GM23248 (cell line): ENCODE measurements at regions not wholly inside any gene's neighbourhood (a gene's known extent, or its start where the extent isn't known, plus 50 kb on each side); places are given as distances from the start of the nearest gene placed in this dataset.

ENCODE experiments used
- DNase-seq: peaks from one replicate; pipeline ENCODE4 v3.0.0-alpha.2; 2015
- H2AFZ ChIP-seq: fragments of 200-600 bp; sonication (generic); 2 replicates; pipeline ENCODE4 v1.6.1; 2016; ENCODE audit warnings: antibody characterized with exemption
- H3F3A ChIP-seq: fragments of 200-600 bp; sonication (generic); 2 replicates; pipeline ENCODE4 v1.6.1; 2016; ENCODE audit warnings: mild to moderate bottlenecking, antibody characterized with exemption, mixed run types; ENCODE audit not compliant: insufficient read depth
- H3K27ac ChIP-seq: fragments of 200-600 bp; sonication (generic); 2 replicates; pipeline ENCODE4 v1.5.1; 2016; ENCODE audit warnings: mild to moderate bottlenecking
- H3K27me3 ChIP-seq: fragments of 200-600 bp; sonication (generic); replicated peaks from 2 replicates; pipeline ENCODE4 v1.6.1; 2016; ENCODE audit warnings: mild to moderate bottlenecking; ENCODE audit not compliant: insufficient read depth
- H3K36me3 ChIP-seq: fragments of 200-600 bp; sonication (generic); 2 replicates; pipeline ENCODE4 v1.6.1; 2016; ENCODE audit warnings: low read depth, mild to moderate bottlenecking
- H3K4me1 ChIP-seq: fragments of 200-600 bp; sonication (generic); 2 replicates; pipeline ENCODE4 v1.6.1; 2016; ENCODE audit warnings: mild to moderate bottlenecking; ENCODE audit not compliant: insufficient read depth
- H3K4me2 ChIP-seq: fragments of 200-600 bp; sonication (generic); one replicate; pipeline ENCODE4 v1.6.1; 2016; ENCODE audit warnings: mild to moderate bottlenecking; ENCODE audit not compliant: unreplicated experiment
- H3K4me3 ChIP-seq: fragments of 200-600 bp; sonication (generic); 2 replicates; pipeline ENCODE4 v1.5.1; 2016; ENCODE audit warnings: mild to moderate bottlenecking
- H3K79me2 ChIP-seq: fragments of 200-600 bp; sonication (generic); 2 replicates; pipeline ENCODE4 v1.6.1; 2016; ENCODE audit warnings: mild to moderate bottlenecking; ENCODE audit not compliant: insufficient read depth
- H3K9ac ChIP-seq: fragments of 200-600 bp; sonication (generic); 2 replicates; pipeline ENCODE4 v1.6.1; 2016; ENCODE audit warnings: mild to moderate bottlenecking
- H3K9me2 ChIP-seq: fragments of 200-600 bp; sonication (generic); 2 replicates; pipeline ENCODE4 v1.6.1; 2016; ENCODE audit warnings: mixed run types, mild to moderate bottlenecking, moderate library complexity; ENCODE audit not compliant: insufficient read depth
- H3K9me3 ChIP-seq: fragments of 200-600 bp; sonication (generic); one replicate; pipeline ENCODE4 v1.6.1; 2017; ENCODE audit warnings: low read depth
- H4K20me1 ChIP-seq: fragments of 200-600 bp; sonication (generic); 2 replicates; pipeline ENCODE4 v1.6.0; 2016; ENCODE audit not compliant: insufficient read depth
- EZH2 ChIP-seq: fragments of 200-600 bp; sonication (generic); IDR thresholded peaks from 2 replicates; pipeline ENCODE4 v1.6.1; 2018; ENCODE audit warnings: antibody characterized with exemption, mild to moderate bottlenecking; ENCODE audit not compliant: insufficient read depth, poor library complexity, severe bottlenecking
- EZH2phosphoT487 ChIP-seq: fragments of 200-600 bp; sonication (generic); IDR thresholded peaks from 2 replicates; pipeline ENCODE4 v1.6.1; 2018; ENCODE audit warnings: antibody characterized with exemption, moderate library complexity, mild to moderate bottlenecking, low read depth; ENCODE audit not compliant: insufficient read depth
- WGBS, 2 experiments: methylation state at CpG; one replicate each; pipeline ENCODE4 v1.1.6; 2015 to 2017; ENCODE audit warnings: low lambda C conversion rate in 2 of 2, low coverage in 1 of 2; ENCODE audit errors: missing lambda C conversion rate in 2 of 2; 5-methylcytosine and 5-hydroxymethylcytosine counted together
- in situ Hi-C: fragments of 300-500 bp; cut with MboI; formaldehyde crosslinking; loops from 2 replicates; pipeline ENCODE4 v1.15.0; 2020

DNA sequence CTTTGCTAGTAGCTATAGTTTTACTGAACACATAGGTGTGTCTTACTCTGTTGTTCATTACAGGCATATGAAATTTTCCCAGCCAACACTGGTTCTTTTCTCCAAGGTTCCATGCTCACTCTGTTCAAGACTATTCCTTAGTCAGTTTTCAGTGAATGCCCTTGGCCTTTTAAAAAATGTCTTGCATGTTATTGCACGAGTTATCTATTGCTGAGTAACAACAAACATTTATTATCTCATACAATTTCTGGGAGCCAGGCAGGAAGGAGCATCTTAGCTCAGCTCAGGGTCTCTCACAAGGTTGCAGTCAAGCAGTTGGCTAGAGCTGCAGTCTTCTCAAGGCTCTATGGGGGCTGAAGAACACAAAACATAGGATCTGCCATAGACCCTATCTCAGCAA lies 223.5 kb downstream of the BTG1 start:
- no peaks in the 10 kb centered on the region for H3K36me3 ChIP-seq
- TF ChIP-seq EZH2phosphoT487 (no peak), EZH2 (no peak)
- DNase-seq = no peak
- no peaks in the 10 kb centered on the region for H3K9me2 ChIP-seq
- H3K27ac ChIP-seq = no peak overlapping the region
- no peak overlapping the region for H2AFZ ChIP-seq
- H3K9ac ChIP-seq = no peak overlapping the region
- no peaks in the 10 kb centered on the region for H3K79me2 ChIP-seq
- no peaks in the 10 kb centered on the region for H3K27me3 ChIP-seq
- no peaks in the 10 kb centered on the region for H4K20me1 ChIP-seq
- in situ Hi-C loops = no loop called here
- no peak overlapping the region for H3K4me2 ChIP-seq
- H3K9me3 ChIP-seq = no peaks in the 10 kb centered on the region
- H3K4me1 ChIP-seq = 0 out of 2 replicates have a peak, but pooled peaks cover 10% of the 10 kb centered on the region
- H3F3A ChIP-seq = no peaks in the 10 kb centered on the region
- no peak overlapping the region for H3K4me3 ChIP-seq
- 76 to 81% methylated on average over 1 of the region's 1 CpG for WGBS, 2 experiments

DNA sequence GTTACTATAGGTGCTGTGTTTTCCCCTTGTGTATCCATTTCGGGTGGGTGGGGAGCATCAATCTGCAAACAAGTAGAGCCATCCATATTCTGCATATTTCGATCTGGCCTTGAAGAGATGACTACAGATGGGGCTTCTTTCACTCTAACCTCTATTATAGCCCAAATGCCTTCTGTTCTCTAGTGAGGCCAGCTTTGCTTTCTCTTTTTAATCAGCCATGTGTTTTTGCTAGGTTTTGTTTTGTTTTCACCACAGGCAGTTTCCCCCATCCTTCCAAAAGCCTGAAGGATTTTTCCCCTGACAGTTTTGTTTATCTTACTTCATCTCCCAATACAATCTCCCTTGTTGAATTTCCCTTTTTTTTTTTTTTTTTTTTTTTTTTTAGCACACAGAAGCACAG lies 224.1 kb downstream of the BTG1 start:
- H3K9me2 ChIP-seq = no peaks in the 10 kb centered on the region
- WGBS, 2 experiments = 93 to 96% methylated on average over 2 of the region's 2 CpGs

DNA sequence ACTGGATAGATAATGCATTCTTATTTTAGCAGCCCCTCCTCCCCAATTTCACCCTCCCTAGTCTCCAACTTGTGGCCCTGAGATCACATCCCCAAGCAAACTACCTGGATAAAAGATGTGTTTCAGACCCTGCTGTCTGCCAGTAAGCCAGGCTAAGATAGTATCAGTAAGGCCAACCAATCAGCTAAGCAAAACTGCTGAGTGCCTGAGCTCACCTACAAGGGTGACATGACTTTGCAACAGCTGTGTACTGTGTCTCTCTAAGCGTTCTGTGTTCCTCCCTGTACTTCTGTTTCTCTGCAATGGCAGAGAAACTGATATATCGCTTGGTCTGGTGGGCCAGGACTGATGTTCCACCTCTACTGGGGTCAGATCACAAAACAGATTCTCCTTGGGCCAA lies 224.9 kb downstream of the BTG1 start:
- in situ Hi-C loops = no loop called here
- no peak for DNase-seq

More for the DNA sequence above, 224.1 kb downstream of the BTG1 start:
- TF ChIP-seq EZH2 = no peak
- no peak for TF ChIP-seq EZH2phosphoT487
- no peak for DNase-seq
- Histone ChIP-seq H3F3A (no peaks in the 10 kb centered on the region), H3K4me1 (0 out of 2 replicates have a peak, but pooled peaks cover 5% of the 10 kb centered on the region), H3K79me2 (no peaks in the 10 kb centered on the region), H3K4me2 (no peak overlapping the region), H3K27ac (no peak overlapping the region), H3K27me3 (no peaks in the 10 kb centered on the region), H4K20me1 (no peaks in the 10 kb centered on the region), H3K4me3 (no peak overlapping the region), H3K9me3 (no peaks in the 10 kb centered on the region), H3K9ac (no peak overlapping the region), H2AFZ (no peak overlapping the region), H3K36me3 (no peaks in the 10 kb centered on the region)
- in situ Hi-C loops = no loop called here

DNA sequence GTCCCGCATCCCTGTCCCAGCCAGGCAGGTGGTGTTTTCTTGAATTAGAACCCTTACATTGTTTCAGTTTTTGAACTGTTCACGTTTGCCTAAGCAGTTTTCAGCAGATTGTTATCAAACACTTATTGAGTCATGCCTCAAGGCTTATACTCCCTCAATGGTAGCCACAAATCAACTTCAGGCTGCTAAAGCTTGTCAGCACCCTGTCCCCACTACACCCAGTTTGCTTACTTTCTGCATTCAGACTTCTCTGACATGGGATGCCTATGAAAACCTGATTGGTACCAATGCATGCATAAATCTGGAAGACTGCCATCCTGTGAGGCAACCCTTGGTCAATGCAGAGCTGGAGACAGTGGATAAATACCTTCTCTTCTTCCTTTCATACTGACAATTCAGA lies 225.4 kb downstream of the BTG1 start:
- no peaks in the 10 kb centered on the region for H3K36me3 ChIP-seq
- no peaks in the 10 kb centered on the region for H3K27me3 ChIP-seq
- in situ Hi-C loops = no loop called here
- no peaks in the 10 kb centered on the region for H3K79me2 ChIP-seq
- 50 to 52% methylated on average over 2 of the region's 2 CpGs for WGBS, 2 experiments
- no peak overlapping the region for H3K9ac ChIP-seq
- H3F3A ChIP-seq = no peaks in the 10 kb centered on the region
- no peak overlapping the region for H3K27ac ChIP-seq
- no peaks in the 10 kb centered on the region for H3K9me3 ChIP-seq
- 0 out of 2 replicates have a peak, but pooled peaks cover 5% of the 10 kb centered on the region for H3K4me1 ChIP-seq
- no peak for TF ChIP-seq EZH2phosphoT487
- TF ChIP-seq EZH2 = no peak
- no peaks in the 10 kb centered on the region for H3K9me2 ChIP-seq
- DNase-seq = peak; percentile 44
- H3K4me2 ChIP-seq = no peak overlapping the region
- H4K20me1 ChIP-seq = no peaks in the 10 kb centered on the region
- no peak overlapping the region for H3K4me3 ChIP-seq
- H2AFZ ChIP-seq = no peak overlapping the region

More for the DNA sequence above, 224.9 kb downstream of the BTG1 start:
- H3K27ac ChIP-seq = no peak overlapping the region
- H3F3A ChIP-seq = no peaks in the 10 kb centered on the region
- TF ChIP-seq EZH2phosphoT487 = no peak
- no peak for TF ChIP-seq EZH2
- no peak overlapping the region for H3K9ac ChIP-seq
- no peaks in the 10 kb centered on the region for H3K27me3 ChIP-seq
- H3K9me3 ChIP-seq = no peaks in the 10 kb centered on the region
- H3K79me2 ChIP-seq = no peaks in the 10 kb centered on the region
- no peak overlapping the region for H3K4me3 ChIP-seq
- H3K4me2 ChIP-seq = no peak overlapping the region
- 91 to 93% methylated on average over 2 of the region's 2 CpGs for WGBS, 2 experiments
- H4K20me1 ChIP-seq = no peaks in the 10 kb centered on the region
- no peak overlapping the region for H2AFZ ChIP-seq
- H3K9me2 ChIP-seq = no peaks in the 10 kb centered on the region
- no peaks in the 10 kb centered on the region for H3K36me3 ChIP-seq
- 0 out of 2 replicates have a peak, but pooled peaks cover 5% of the 10 kb centered on the region for H3K4me1 ChIP-seq

DNA sequence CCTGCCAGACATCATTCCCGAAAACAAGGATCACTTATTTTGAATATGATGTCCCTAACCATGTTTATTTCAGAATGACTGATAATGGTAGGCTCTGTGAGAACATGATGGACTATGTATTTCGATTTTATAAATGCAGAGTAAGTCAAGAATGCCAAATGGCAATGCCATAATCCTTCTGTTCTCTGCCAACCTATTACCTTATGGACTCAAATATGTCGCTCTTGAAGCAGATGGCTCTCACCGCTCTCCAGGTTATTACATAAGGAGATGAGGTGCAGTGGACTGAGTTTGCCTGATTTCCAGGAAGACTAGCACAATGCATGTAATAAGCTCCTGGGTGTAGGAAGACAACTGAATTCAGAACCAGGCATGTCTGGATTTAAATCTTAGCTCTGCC lies 227.2 kb downstream of the BTG1 start:
- no peak for DNase-seq
- Histone ChIP-seq H3K9me3 (no peaks in the 10 kb centered on the region), H3F3A (no peaks in the 10 kb centered on the region), H3K4me2 (no peak overlapping the region), H3K4me1 (0 out of 2 replicates have a peak, but pooled peaks cover 5% of the 10 kb centered on the region), H3K27ac (no peak overlapping the region), H3K4me3 (no peak overlapping the region), H3K9ac (no peak overlapping the region), H4K20me1 (no peaks in the 10 kb centered on the region), H3K36me3 (no peaks in the 10 kb centered on the region), H3K27me3 (no peaks in the 10 kb centered on the region), H3K79me2 (no peaks in the 10 kb centered on the region), H2AFZ (no peak overlapping the region), H3K9me2 (no peaks in the 10 kb centered on the region)
- TF ChIP-seq EZH2phosphoT487 (no peak), EZH2 (no peak)
- in situ Hi-C loops = no loop called here
- WGBS, 2 experiments = 86% methylated on average over 4 of the region's 4 CpGs
